IPS-NIHi11 (cell line): ENCODE measurements at regions not wholly inside any gene's neighbourhood (a gene's known extent, or its start where the extent isn't known, plus 50 kb on each side); places are given as distances from the start of the nearest gene placed in this dataset.

Experiments used
- DNase-seq: peaks from one replicate; pipeline ENCODE4 v3.0.0; 2012; ENCODE audit warnings: mixed read lengths, low spot score

DNA sequence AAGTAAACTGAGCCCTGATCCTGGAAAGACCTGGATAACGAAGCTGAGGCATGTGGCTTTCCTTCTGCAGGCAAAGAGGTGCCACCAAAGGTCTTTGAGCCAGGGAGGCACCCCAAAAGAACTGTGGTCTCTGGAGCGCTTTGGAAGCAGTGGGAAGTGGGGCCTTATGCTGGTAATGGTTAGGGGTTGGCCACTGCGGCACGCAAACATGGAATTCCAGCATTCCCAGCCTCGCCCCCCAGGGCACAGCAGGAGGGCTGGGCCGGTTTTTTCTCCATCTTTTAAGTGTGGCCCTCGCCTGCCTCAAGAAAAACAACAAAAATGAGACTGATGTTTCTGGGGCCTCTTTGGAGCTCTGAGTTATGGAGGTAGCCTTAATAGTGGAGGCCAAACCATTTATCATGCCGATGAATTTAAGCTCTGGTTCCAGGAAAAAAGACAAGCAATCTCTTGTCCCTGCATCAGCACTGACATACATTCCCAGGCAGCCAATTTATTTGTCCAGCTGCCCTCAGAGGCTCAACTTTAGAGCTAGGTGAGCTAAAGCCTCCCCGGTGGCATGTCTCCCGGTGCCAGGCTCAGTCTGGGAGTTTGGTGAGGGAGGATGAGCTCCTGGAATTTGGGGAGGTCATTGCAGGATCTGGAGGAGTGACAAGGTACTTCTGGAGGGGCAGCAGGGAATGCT is 109.0 kb downstream of the TLE3 start:
- peak; percentile 41 for DNase-seq

DNA sequence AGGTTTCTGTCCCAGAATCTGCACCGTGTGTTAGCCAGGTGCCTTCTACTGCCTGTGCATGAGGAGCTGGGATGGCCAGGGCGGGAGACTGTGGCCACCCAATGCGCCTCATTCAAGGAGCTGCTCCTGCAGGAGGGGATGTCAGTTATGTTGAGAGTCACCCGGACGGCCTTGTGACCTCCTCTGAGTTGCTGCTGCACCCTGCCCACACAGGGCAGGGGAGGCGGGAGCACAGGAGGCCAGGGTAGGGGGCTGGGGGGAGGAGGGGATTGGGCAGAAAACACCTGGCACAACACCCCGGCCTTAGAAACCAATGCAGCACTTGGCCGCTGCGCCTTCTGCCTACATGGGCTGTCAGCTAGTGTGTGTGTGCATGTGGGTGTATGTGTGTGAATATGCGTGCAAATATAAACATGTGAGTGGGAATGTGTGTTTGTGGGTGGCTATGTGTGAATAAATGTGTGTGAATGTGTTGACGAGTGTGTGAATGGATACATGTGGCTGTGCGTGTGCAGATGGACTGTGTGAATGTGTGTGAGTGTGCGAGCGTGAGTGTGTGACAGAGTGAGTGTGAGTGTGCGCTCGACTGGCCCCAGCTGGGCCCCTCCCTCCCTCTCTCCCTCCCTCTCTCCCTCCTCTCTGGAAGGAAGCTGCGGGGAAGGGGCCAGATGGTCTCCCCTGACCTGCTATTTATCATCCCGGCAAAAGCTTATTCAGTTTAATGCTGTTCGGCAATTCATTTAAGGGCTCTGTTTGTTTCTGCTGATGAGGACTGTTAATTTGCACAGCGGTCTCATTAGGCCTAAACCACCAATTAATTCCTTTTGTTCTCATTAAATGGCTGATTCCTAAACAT is 106.9 kb downstream of the TLE3 start:
- no peak for DNase-seq

DNA sequence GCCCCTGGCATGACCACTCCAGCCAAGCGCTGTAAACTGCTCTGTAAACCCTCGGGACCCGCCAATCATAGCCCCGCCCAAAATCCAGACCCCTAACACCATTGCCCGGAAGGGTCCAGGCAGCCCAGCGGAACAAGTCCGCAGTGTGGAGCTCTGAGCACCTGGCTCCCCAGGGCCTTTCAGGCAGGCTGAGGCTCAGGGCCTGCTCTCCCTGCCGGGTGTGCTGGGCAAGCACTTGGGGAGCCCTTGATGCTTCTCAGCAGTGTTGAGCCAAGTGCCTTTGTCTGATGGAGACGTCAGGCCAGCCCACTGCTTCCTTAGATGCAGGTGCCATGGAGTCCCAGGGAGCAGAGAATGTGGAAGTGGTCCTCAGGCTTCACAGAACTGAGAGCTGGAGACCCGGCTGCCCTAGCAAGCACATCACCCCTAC is 106.2 kb downstream of the TLE3 start:
- peak; percentile 39 for DNase-seq

DNA sequence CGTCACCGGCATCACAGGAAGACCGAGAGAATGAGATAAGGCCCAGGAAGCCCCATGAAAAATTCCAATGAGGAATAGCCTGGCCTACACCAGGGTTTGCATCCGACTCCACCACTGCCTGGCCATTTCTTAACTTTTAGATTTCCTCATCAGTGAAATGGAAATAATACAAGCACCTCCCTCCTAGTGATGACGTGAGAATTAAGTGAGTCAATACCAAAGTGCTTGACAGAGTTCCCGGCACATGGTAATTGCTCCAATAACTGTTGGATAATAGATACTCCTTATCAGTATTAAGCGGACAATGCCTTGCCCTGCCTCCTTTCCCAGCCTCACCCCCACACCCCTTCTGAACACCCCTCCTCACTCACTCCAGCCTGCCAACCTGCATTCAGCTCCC is 105.4 kb downstream of the TLE3 start:
- DNase-seq, result no peak

DNA sequence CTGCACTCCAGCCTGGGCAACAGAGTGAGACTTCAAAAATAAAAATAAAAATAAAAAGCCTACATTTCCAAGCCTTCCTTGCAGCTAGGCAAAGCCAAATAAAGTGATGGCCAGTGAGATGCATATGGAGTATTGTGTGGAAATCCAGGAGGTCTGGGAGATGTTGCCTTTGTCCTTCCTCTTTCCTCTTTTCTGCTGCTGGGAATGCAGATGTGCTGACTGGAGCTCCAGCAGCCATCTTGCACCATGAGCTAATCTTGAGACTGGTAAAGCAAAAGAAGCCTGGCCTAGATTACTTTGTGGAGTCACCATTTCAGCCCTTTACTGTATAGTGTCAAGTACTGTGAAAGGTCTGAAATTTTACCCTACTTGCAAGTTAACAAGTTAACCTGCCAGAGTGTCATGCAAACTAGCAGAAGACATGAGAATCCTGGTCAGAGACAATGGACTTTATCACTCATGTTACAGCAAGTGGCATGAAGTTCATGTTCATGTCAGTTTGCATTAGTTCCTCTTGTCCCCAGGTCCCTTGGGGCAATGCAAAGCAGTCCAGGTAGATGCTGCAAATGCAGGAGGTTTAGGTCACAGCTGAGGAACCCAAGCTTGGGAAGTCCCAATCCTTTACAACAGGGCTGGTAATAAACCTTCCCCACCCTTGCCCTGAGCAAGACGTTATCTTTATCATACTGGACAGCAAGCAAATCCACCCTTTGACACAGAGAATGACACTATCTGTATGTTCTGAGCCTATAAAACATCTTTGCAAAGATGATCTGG is 103.1 kb downstream of the TLE3 start:
- no peak for DNase-seq

DNA sequence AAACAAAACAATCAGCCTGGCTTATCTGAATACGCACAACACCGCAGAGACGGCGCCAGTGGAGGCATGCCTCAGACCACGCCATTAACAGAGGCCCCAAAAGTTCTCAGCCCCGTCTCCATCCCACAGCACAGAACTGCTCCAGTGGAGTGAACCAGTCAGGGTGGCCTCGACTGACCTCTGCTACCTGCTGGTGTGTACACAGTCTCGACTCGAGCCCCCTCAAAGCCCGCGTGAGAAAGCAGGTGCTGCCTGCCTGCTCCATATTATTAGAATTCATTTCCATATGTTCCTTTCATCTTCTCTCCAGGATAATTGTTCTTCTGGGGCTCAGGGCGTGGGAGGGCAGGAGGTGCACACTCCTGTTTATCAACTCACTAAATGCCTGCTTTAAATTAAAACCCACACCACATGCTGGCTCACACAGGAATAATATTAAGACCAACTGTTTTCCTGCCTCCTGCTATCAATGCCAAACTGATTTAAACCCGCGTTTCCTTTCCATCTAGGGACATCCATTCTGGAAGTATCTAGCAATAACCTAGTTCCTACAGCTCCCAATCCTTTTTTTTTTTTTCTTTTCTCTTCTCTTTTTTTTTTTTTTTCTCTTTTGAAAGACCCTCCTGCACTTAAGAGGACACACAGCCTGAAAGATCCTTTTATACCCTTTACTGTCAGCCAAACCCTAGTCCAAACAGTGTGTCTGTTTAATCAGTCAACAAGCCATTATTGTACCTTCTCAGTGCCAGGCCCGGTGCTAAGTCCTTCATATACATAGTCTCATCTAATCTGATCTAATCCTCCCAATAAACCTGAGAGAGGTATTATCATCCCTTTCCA is 101.2 kb downstream of the TLE3 start:
- no peak for DNase-seq

DNA sequence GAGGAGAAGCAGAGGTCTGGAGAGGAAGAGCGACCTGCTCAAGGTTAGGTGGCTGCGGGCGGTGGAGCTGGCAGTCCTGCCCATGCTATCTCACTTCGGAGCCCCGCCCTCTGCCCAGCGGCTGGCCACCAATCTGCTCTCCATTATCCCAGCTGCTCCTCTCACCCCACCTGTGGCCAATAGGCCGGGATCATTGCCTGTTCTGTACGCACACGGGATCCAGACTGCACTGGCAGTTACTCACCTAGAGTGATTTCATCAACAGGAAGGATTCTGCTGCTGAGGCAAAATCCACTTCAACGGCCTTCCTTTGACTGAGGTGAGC is 100.6 kb downstream of the TLE3 start:
- no peak for DNase-seq
